H1 (cell line): ENCODE measurements at regions not wholly inside any gene's neighbourhood (a gene's known extent, or its start where the extent isn't known, plus 50 kb on each side); places are given as distances from the start of the nearest gene placed in this dataset.

Experiments used
- EGR1 ChIP-seq: IDR thresholded peaks from 2 replicates; pipeline ENCODE4 v1.6.1; 2011; ENCODE audit warnings: low read depth, low read length, borderline replicate concordance
- NANOG ChIP-seq: IDR thresholded peaks from 2 replicates; pipeline ENCODE4 v1.6.1; 2011; ENCODE audit warnings: low read length, low read depth, mild to moderate bottlenecking, inconsistent platforms; ENCODE audit not compliant: insufficient read depth, poor library complexity, severe bottlenecking
- SAP30 ChIP-seq: fragments of 300-600 bp; sonication (generic); IDR thresholded peaks from 2 replicates; pipeline ENCODE4 v1.7.1; 2012; ENCODE audit warnings: low read length, moderate library complexity, mild to moderate bottlenecking, inconsistent platforms; ENCODE audit not compliant: insufficient read depth, insufficient replicate concordance
- SIN3A ChIP-seq, 2 experiments: IDR thresholded peaks in 1 of 2; conservative IDR thresholded peaks in 1 of 2; 2 replicates each; pipeline ENCODE4 v1.6.1; 2011 to 2012; ENCODE audit warnings: low read length in 2 of 2, improper control_type of control experiment in 1 of 2, low read depth in 1 of 2, mild to moderate bottlenecking in 1 of 2
- TCF12 ChIP-seq: IDR thresholded peaks from 2 replicates; pipeline ENCODE4 v1.6.1; 2011; ENCODE audit warnings: low read depth, mild to moderate bottlenecking, low read length

DNA sequence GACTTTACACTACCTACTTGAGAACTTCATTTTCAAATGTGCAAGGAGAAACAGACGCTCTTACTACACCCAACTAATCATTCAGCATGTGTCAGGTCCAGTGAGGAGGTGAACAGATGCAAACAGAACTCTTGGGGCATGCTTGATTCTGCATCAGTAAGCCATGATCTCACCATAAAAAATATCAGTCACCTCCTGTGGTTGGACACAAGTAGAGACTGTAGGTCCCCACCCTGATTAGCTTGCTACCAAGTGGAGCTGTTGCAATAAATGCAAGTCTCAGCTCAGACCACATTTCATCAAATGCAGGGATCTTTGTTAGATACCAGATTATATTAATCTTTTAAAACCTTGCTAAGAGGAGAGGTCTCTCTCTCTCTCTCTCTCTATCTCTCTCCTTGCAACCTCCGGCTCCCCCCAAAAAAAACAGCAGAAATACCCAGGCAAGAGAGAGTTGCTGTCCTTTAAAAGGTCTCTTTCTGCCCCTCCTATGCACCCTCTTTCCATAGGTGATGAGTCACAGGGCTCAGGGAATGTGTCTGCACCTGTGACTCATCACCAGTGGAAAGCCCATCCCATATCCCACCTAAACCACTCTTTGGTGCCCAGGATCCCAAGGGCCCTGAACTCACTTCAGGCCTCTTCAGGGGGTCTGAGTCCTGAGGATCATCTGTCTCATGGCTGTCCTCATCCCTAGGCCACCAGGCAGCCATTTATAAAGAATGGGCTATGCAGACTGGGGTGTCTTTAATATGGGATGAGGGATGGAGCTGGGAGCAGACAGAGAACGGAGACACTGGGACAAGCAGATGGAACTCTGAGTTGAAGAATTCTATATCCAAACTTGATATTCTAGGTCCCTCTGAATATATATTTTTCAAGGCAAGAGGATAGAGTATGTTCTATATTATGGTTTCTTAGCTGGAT is 154.5 kb downstream of the QRSL1 start (continued):
- no peak for TF ChIP-seq NANOG
- no peak for TF ChIP-seq SIN3A (conservative IDR thresholded peaks at IDR 0.05 in 1 of 2, IDR thresholded peaks at IDR 0.05 in 1 of 2; ENCODE audit: low read depth in 1 of 2, low read length in 2 of 2)
- TF ChIP-seq EGR1, result no peak
- TF ChIP-seq SAP30, result no peak
- no peak for TF ChIP-seq TCF12
